SK-N-SH (cell line): ENCODE measurements at regions not wholly inside any gene's neighbourhood (a gene's known extent, or its start where the extent isn't known, plus 50 kb on each side); places are given as distances from the start of the nearest gene placed in this dataset.
A peak's percentile ranks its signal among the peaks of the same experiment; 100 is the strongest.

Source experiments
- CTCF ChIA-PET: fragments of 300-600, 350-600 bp; formaldehyde crosslinking; extraction: SDS; loops from one replicate; lab custom pipeline; 2021; lab: Yijun Ruan, JAX
- POLR2A ChIA-PET: fragments of 350-600 bp; sonication (Branson Sonifier 250); formaldehyde crosslinking; extraction: SDS; loops from one replicate; lab custom pipeline; 2020; ENCODE audit warnings: antibody characterized with exemption, inconsistent platforms; lab: Yijun Ruan, JAX
- DNase-seq: peaks from one replicate; pipeline ENCODE4 v3.0.0; 2012
- H2AFZ ChIP-seq: fragments of 200-600 bp; sonication (generic); 2 replicates; pipeline ENCODE4 v1.8.1; 2016; ENCODE audit warnings: antibody characterized with exemption, mild to moderate bottlenecking, low read depth
- H3F3A ChIP-seq: fragments of 200-600 bp; sonication (generic); replicated peaks from 2 replicates; pipeline ENCODE3; 2016; ENCODE audit warnings: antibody characterized with exemption, mild to moderate bottlenecking; ENCODE audit not compliant: insufficient read depth
- H3K27ac ChIP-seq, 2 experiments: fragments of 200-500 bp in 1 of 2; fragments of 200-600 bp in 1 of 2; sonication (Bioruptor generic) in 1 of 2; sonication (generic), shearing (Covaris generic) in 1 of 2; 2 replicates each; pipeline versions ENCODE4 v1.5.1 to v1.6.1; 2014 to 2016; ENCODE audit warnings: low read depth in 2 of 2, inconsistent platforms in 1 of 2, low read length in 1 of 2, mild to moderate bottlenecking in 1 of 2, mixed read lengths in 1 of 2
- H3K27me3 ChIP-seq: fragments of 200-600 bp; sonication (generic), shearing (Covaris generic); 2 replicates; pipeline ENCODE4 v1.6.1; 2016; ENCODE audit warnings: mixed run types; ENCODE audit not compliant: insufficient read depth
- H3K36me3 ChIP-seq, 2 experiments: fragments of 200-500 bp in 1 of 2; fragments of 200-600 bp in 1 of 2; sonication (Bioruptor generic) in 1 of 2; sonication (generic) in 1 of 2; replicated peaks in 1 of 2; 2 replicates each; pipeline versions ENCODE3 to v1.5.1; 2014 to 2016; ENCODE audit warnings: low read length in 1 of 2, mild to moderate bottlenecking in 1 of 2; ENCODE audit not compliant: insufficient read depth in 2 of 2, control insufficient read depth in 1 of 2
- H3K4me1 ChIP-seq, 2 experiments: fragments of 200-500 bp in 1 of 2; fragments of 200-600 bp in 1 of 2; sonication (Bioruptor generic) in 1 of 2; sonication (generic), shearing (Covaris generic) in 1 of 2; 2 replicates each; pipeline versions ENCODE4 v1.5.1 to v1.6.1; 2014 to 2016; ENCODE audit warnings: low read depth in 1 of 2, low read length in 1 of 2, mixed run types in 1 of 2; ENCODE audit not compliant: insufficient read depth in 2 of 2, control insufficient read depth in 1 of 2
- H3K4me2 ChIP-seq: fragments of 200-600 bp; sonication (generic), shearing (Covaris generic); 2 replicates; pipeline ENCODE4 v1.6.1; 2017; ENCODE audit warnings: mixed run types
- H3K4me3 ChIP-seq, 2 experiments: fragments of 200-500 bp in 1 of 2; fragments of 200-600 bp in 1 of 2; sonication (Bioruptor generic) in 1 of 2; sonication (generic), shearing (Covaris generic) in 1 of 2; 2 replicates each; pipeline versions ENCODE4 v1.5.1 to v1.8.1; 2014 to 2016; ENCODE audit warnings: low read depth in 2 of 2, inconsistent platforms in 1 of 2, low read length in 1 of 2, mild to moderate bottlenecking in 1 of 2, mixed read lengths in 1 of 2, moderate library complexity in 1 of 2
- H3K79me2 ChIP-seq: fragments of 200-600 bp; sonication (generic); 2 replicates; pipeline ENCODE4 v1.8.1; 2017; ENCODE audit warnings: mild to moderate bottlenecking; ENCODE audit not compliant: insufficient read depth
- H3K9ac ChIP-seq: fragments of 200-600 bp; sonication (generic); 2 replicates; pipeline ENCODE4 v1.6.1; 2017; ENCODE audit warnings: mixed run types
- H3K9me2 ChIP-seq: fragments of 200-600 bp; sonication (generic); 2 replicates; pipeline ENCODE4 v1.6.1; 2017; ENCODE audit warnings: mixed run types
- H3K9me3 ChIP-seq: fragments of 200-600 bp; sonication (generic); 2 replicates; pipeline ENCODE4 v1.6.1; 2017; ENCODE audit warnings: mixed run types, mild to moderate bottlenecking, moderate library complexity
- H4K20me1 ChIP-seq: fragments of 200-600 bp; sonication (generic); 2 replicates; pipeline ENCODE4 v1.6.1; 2017; ENCODE audit warnings: mild to moderate bottlenecking, mixed run types; ENCODE audit not compliant: insufficient read depth
- CHD2 ChIP-seq: fragments of 150-350 bp; IDR thresholded peaks from 2 replicates; pipeline ENCODE4 v1.6.1; 2018; ENCODE audit warnings: low read length; ENCODE audit not compliant: partially characterized antibody
- ELF1 ChIP-seq: IDR thresholded peaks from 2 replicates; pipeline ENCODE4 v1.4.0; 2012
- EP300 ChIP-seq, 2 experiments: IDR thresholded peaks; 2 replicates each; pipeline versions ENCODE4 v1.4.0 to v1.6.1; 2012; ENCODE audit warnings: borderline replicate concordance in 1 of 2, low read depth in 1 of 2, low read length in 1 of 2
- MEF2A ChIP-seq: IDR thresholded peaks from 2 replicates; pipeline ENCODE4 v1.4.0; 2012; ENCODE audit warnings: low read depth, borderline replicate concordance
- MXI1 ChIP-seq: IDR thresholded peaks from 2 replicates; pipeline ENCODE4 v1.6.1; 2012; ENCODE audit warnings: mild to moderate bottlenecking, low read depth, low read length, improper control_type of control experiment
- NFIC ChIP-seq: IDR thresholded peaks from 2 replicates; pipeline ENCODE4 v1.4.0; 2012; ENCODE audit warnings: borderline replicate concordance
- NRF1 ChIP-seq: IDR thresholded peaks from 2 replicates; pipeline ENCODE4 v1.6.1; 2012; ENCODE audit warnings: low read depth, mild to moderate bottlenecking, low read length
- POLR2AphosphoS5 ChIP-seq: IDR thresholded peaks from 2 replicates; pipeline ENCODE4 v1.6.1; 2012; ENCODE audit warnings: low read depth, low read length
- RAD21 ChIP-seq: IDR thresholded peaks from 2 replicates; pipeline ENCODE4 v1.6.1; 2012; ENCODE audit warnings: mild to moderate bottlenecking, low read length
- TAF1 ChIP-seq: IDR thresholded peaks from 2 replicates; pipeline ENCODE4 v1.6.1; 2012; ENCODE audit warnings: low read depth, mild to moderate bottlenecking, low read length, moderate library complexity, borderline replicate concordance
- TCF12 ChIP-seq: IDR thresholded peaks from 2 replicates; pipeline ENCODE4 v1.4.0; 2012
- WGBS: methylation state at CpG from one replicate; pipeline ENCODE4 v1.1.6; 2017; ENCODE audit warnings: low lambda C conversion rate; 5-methylcytosine and 5-hydroxymethylcytosine counted together
- TF ChIP-seq, protein P1 (sequence below): IDR thresholded peaks from 2 replicates; pipeline ENCODE4; 2012
- TF ChIP-seq, protein P2 (sequence below): fragments of 200-600 bp; sonication (generic); IDR thresholded peaks from 2 replicates; pipeline ENCODE4 v1.6.1; 2017; ENCODE audit warnings: antibody characterized with exemption, mild to moderate bottlenecking, moderate library complexity
- TF ChIP-seq, protein P3 (sequence below): IDR thresholded peaks from 2 replicates; pipeline ENCODE4 v1.4.0; 2012; ENCODE audit warnings: low read depth, borderline replicate concordance
- TF ChIP-seq, protein P4 (sequence below): IDR thresholded peaks from 2 replicates; pipeline ENCODE4 v1.4.0; 2012; ENCODE audit warnings: low read depth

DNA sequence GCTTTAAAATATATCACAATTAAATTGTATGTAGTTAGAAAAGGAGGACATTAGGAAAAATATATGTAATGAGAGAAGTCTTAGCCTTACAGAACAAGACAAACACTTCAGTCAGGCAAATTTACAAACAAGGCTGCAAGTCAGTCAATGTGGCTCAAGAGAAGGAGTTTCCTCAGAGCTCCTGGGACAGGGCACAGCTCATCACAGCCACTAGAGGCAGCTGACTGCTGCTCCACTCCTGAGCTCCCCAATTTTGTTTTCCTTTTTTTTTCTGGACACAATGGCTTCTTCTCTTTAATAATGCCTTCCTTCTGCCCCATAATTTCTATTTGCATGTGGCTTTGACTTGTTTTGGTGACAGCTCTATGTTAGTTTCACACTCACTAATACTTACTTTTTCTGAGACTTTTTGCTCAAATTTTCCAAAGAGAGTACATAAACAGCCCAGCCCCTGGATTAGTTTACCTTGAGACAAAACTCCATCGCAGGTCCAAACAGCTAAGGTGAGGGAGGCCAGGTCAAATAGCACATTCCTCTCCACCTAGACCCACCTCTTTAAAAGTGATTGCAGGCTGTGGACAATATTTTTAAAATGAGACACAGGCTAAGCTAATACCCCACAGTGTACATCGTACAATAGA is 850.4 kb upstream of the FRG1 start:
- no peaks in the 10 kb centered on the region for H3K9me3 ChIP-seq
- no peak overlapping the region for H2AFZ ChIP-seq
- WGBS: 62% methylated on average over 2 of the region's 2 CpGs
- H3K9ac ChIP-seq: no peak overlapping the region
- no peaks in the 10 kb centered on the region for H3K79me2 ChIP-seq
- DNase-seq: peak; percentile 40
- H3K4me3 ChIP-seq: no peak overlapping the region
- CTCF ChIA-PET: interaction anchor here (1.1 to 1.8 kb wide), 5 partner anchors 8 to 19 kb away, joined by 3 to 6 read pairs (median 5); no protein-coding TSS in a partner anchor
- H3K4me2 ChIP-seq: no peak overlapping the region
- H3F3A ChIP-seq: no peaks in the 10 kb centered on the region
- H4K20me1 ChIP-seq: no peaks in the 10 kb centered on the region
- POLR2A ChIA-PET: interaction anchor here (1.4 kb wide), 1 partner anchor 9 kb away, joined by 3 read pairs; no protein-coding TSS in a partner anchor
- no peaks in the 10 kb centered on the region for H3K36me3 ChIP-seq
- H3K27me3 ChIP-seq: no peaks in the 10 kb centered on the region
- TF ChIP-seq, protein P1, sequence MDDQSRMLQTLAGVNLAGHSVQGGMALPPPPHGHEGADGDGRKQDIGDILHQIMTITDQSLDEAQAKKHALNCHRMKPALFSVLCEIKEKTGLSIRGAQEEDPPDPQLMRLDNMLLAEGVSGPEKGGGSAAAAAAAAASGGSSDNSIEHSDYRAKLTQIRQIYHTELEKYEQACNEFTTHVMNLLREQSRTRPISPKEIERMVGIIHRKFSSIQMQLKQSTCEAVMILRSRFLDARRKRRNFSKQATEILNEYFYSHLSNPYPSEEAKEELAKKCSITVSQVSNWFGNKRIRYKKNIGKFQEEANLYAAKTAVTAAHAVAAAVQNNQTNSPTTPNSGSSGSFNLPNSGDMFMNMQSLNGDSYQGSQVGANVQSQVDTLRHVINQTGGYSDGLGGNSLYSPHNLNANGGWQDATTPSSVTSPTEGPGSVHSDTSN: no peak
- TF ChIP-seq, protein P2, sequence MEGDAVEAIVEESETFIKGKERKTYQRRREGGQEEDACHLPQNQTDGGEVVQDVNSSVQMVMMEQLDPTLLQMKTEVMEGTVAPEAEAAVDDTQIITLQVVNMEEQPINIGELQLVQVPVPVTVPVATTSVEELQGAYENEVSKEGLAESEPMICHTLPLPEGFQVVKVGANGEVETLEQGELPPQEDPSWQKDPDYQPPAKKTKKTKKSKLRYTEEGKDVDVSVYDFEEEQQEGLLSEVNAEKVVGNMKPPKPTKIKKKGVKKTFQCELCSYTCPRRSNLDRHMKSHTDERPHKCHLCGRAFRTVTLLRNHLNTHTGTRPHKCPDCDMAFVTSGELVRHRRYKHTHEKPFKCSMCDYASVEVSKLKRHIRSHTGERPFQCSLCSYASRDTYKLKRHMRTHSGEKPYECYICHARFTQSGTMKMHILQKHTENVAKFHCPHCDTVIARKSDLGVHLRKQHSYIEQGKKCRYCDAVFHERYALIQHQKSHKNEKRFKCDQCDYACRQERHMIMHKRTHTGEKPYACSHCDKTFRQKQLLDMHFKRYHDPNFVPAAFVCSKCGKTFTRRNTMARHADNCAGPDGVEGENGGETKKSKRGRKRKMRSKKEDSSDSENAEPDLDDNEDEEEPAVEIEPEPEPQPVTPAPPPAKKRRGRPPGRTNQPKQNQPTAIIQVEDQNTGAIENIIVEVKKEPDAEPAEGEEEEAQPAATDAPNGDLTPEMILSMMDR: peak; percentile 39; the same call in 1 of the 2 replicates
- TF ChIP-seq EP300 (IDR thresholded peaks at IDR 0.05; ENCODE audit: borderline replicate concordance in 1 of 2, low read depth in 1 of 2, low read length in 1 of 2) (no peak), RAD21 (peak; percentile 28), TCF12 (no peak), NRF1 (no peak)
- H3K9me2 ChIP-seq: no peaks in the 10 kb centered on the region
- H3K4me1 ChIP-seq: no peaks in the 10 kb centered on the region; a peak in 1 of 4 replicates
- H3K27ac ChIP-seq: no peak overlapping the region

DNA sequence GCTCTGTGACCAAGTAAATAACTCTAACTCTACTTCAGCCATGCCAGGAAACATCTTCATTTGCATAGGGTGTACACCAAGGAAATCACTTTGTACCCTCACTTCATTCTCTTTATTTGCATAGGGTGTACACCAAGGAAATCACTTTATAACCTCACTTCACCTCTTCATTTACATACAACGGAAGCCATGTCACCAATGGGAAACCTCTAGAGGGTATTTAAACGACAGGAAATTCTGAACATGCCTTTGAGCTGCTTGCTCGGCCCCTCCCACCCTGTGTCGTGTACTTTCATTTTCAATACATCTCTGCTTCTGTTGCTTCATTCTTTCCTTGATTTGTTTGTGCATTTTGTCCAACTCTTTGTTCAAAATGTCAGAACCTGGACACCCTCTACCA is 848.1 kb upstream of the FRG1 start:
- Histone ChIP-seq H3K9ac (no peak overlapping the region), H3F3A (no peaks in the 10 kb centered on the region), H3K27ac (no peak overlapping the region), H3K4me3 (peak overlapping the region in 1 of 2 experiments; percentile 38; a peak in 1 of 4 replicates), H3K9me2 (no peaks in the 10 kb centered on the region), H3K79me2 (no peaks in the 10 kb centered on the region), H3K9me3 (no peaks in the 10 kb centered on the region), H3K4me1 (no peaks in the 10 kb centered on the region), H3K4me2 (no peak overlapping the region; the same call in 1 of the 2 replicates), H3K36me3 (no peaks in the 10 kb centered on the region), H4K20me1 (no peaks in the 10 kb centered on the region), H3K27me3 (no peaks in the 10 kb centered on the region), H2AFZ (0 out of 2 replicates have a peak overlapping the region, but pooled peaks have one; percentile 0)
- TF ChIP-seq MXI1 (no peak), CHD2 (no peak), POLR2AphosphoS5 (no peak), NFIC (no peak), MEF2A (no peak), ELF1 (no peak), NRF1 (no peak), TAF1 (no peak)
- TF ChIP-seq, protein P3, sequence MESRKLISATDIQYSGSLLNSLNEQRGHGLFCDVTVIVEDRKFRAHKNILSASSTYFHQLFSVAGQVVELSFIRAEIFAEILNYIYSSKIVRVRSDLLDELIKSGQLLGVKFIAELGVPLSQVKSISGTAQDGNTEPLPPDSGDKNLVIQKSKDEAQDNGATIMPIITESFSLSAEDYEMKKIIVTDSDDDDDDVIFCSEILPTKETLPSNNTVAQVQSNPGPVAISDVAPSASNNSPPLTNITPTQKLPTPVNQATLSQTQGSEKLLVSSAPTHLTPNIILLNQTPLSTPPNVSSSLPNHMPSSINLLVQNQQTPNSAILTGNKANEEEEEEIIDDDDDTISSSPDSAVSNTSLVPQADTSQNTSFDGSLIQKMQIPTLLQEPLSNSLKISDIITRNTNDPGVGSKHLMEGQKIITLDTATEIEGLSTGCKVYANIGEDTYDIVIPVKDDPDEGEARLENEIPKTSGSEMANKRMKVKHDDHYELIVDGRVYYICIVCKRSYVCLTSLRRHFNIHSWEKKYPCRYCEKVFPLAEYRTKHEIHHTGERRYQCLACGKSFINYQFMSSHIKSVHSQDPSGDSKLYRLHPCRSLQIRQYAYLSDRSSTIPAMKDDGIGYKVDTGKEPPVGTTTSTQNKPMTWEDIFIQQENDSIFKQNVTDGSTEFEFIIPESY: no peak
- TF ChIP-seq, protein P4, sequence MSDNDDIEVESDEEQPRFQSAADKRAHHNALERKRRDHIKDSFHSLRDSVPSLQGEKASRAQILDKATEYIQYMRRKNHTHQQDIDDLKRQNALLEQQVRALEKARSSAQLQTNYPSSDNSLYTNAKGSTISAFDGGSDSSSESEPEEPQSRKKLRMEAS: no peak
- ChIA-PET POLR2A (no interaction called here), CTCF (no interaction called here)
- 36% methylated on average over 4 of the region's 4 CpGs for WGBS
- DNase-seq: no peak
